ENCODE measurements at regions not wholly inside any gene's neighbourhood (a gene's known extent, or its start where the extent isn't known, plus 50 kb on each side); places are given as distances from the start of the nearest gene placed in this dataset.

- DNase-seq (ENCODE audit: low read depth in 4 of 4, low spot score in 3 of 4), result no peak
Observed at GRCh38 chr1:239861985-239862384, 229.7 kb upstream of the FMN2 start.

- no peak for DNase-seq (ENCODE audit: low read depth in 4 of 4, low spot score in 3 of 4)
Observed at GRCh38 chr1:239868058-239868832, 223.4 kb upstream of the FMN2 start.

GRCh38 chr1:239870194-239870593 lies 221.5 kb upstream of the FMN2 start:
- DNase-seq (ENCODE audit: low read depth in 4 of 4, low spot score in 3 of 4), result no peak

GRCh38 chr1:239872626-239873025 lies 219.1 kb upstream of the FMN2 start:
- DNase-seq (ENCODE audit: low read depth in 4 of 4, low spot score in 3 of 4), result no peak

- DNase-seq (ENCODE audit: low read depth in 4 of 4, low spot score in 3 of 4), result no peak
Observed at GRCh38 chr1:239874831-239875230, 216.9 kb upstream of the FMN2 start.

- no peak for DNase-seq (ENCODE audit: low read depth in 4 of 4, low spot score in 3 of 4)
Observed at GRCh38 chr1:239879321-239880170, 212.1 kb upstream of the FMN2 start.

GRCh38 chr1:239882967-239883366 lies 208.7 kb upstream of the FMN2 start:
- no peak for DNase-seq (ENCODE audit: low read depth in 4 of 4, low spot score in 3 of 4)

GRCh38 chr1:239884796-239885195 lies 206.9 kb upstream of the FMN2 start:
- DNase-seq (ENCODE audit: low read depth in 4 of 4, low spot score in 3 of 4), result no peak

- DNase-seq (ENCODE audit: low read depth in 4 of 4, low spot score in 3 of 4), result no peak
Observed at GRCh38 chr1:239886266-239886665, 205.4 kb upstream of the FMN2 start.

- no peak for DNase-seq (ENCODE audit: low read depth in 4 of 4, low spot score in 3 of 4)
Observed at GRCh38 chr1:239888639-239889038, 203.0 kb upstream of the FMN2 start.

GRCh38 chr1:239891621-239892358 lies 199.9 kb upstream of the FMN2 start:
- DNase-seq (ENCODE audit: low read depth in 4 of 4, low spot score in 3 of 4), result no peak

- DNase-seq (ENCODE audit: low read depth in 4 of 4, low spot score in 3 of 4), result no peak
Observed at GRCh38 chr1:239892602-239893001, 199.1 kb upstream of the FMN2 start.

GRCh38 chr1:239893127-239893731 lies 198.5 kb upstream of the FMN2 start:
- no peak for DNase-seq (ENCODE audit: low read depth in 4 of 4, low spot score in 3 of 4)

- DNase-seq (ENCODE audit: low read depth in 4 of 4, low spot score in 3 of 4), result no peak
Observed at GRCh38 chr1:239896569-239896968, 195.1 kb upstream of the FMN2 start.

GRCh38 chr1:239896980-239897379 lies 194.7 kb upstream of the FMN2 start:
- DNase-seq (ENCODE audit: low read depth in 4 of 4, low spot score in 3 of 4), result no peak

GRCh38 chr1:239897458-239897857 lies 194.2 kb upstream of the FMN2 start:
- no peak for DNase-seq (ENCODE audit: low read depth in 4 of 4, low spot score in 3 of 4)

- DNase-seq (ENCODE audit: low read depth in 4 of 4, low spot score in 3 of 4), result peak; percentile 60 to 68 (median 62)
Observed at GRCh38 chr1:239898062-239898730, 193.5 kb upstream of the FMN2 start.

- no peak for DNase-seq (ENCODE audit: low read depth in 4 of 4, low spot score in 3 of 4)
Observed at GRCh38 chr1:239899747-239900146, 191.9 kb upstream of the FMN2 start.

- DNase-seq (ENCODE audit: low read depth in 4 of 4, low spot score in 3 of 4), result no peak
Observed at GRCh38 chr1:239906394-239906793, 185.3 kb upstream of the FMN2 start.

- DNase-seq (ENCODE audit: low read depth in 4 of 4, low spot score in 3 of 4), result no peak
Observed at GRCh38 chr1:239909898-239910297, 181.8 kb upstream of the FMN2 start.

Data from right renal pelvis (tissue), 4 donors.